ENCODE measurements at regions not wholly inside any gene's neighbourhood (a gene's known extent, or its start where the extent isn't known, plus 50 kb on each side); places are given as distances from the start of the nearest gene placed in this dataset.

GRCh38 chr15:95644100-95644875 is 686.2 kb upstream of the NR2F2 start:
- Histone ChIP-seq H3K4me2 (ENCODE audit: insufficient read depth in 1 of 2, low read depth in 2 of 2, low read length in 2 of 2) (no peak overlapping the region), H3K79me2 (ENCODE audit: control insufficient read depth in 1 of 2, insufficient read depth in 2 of 2, low read length in 2 of 2) (no peaks in the 10 kb centered on the region), H3K9me3 (ENCODE audit: insufficient read depth in 2 of 2, low read depth in 1 of 2, low read length in 1 of 2) (no peaks in the 10 kb centered on the region), H3K4me3 (ENCODE audit: extremely low read depth in 1 of 4, insufficient read depth in 2 of 4, low read depth in 3 of 4, low read length in 4 of 4) (no peak overlapping the region), H2BK5ac (ENCODE audit: low read depth, low read length) (no peak overlapping the region), H4K5ac (ENCODE audit: insufficient read length, low read depth, low read length) (no peak overlapping the region), H3K18ac (ENCODE audit: extremely low read depth, low read length) (no peak overlapping the region), H3K36me3 (ENCODE audit: control insufficient read depth in 2 of 4, insufficient read depth in 4 of 4, low read length in 3 of 4) (no peaks in the 10 kb centered on the region), H3K79me1 (ENCODE audit: low read depth, low read length) (no peaks in the 10 kb centered on the region), H3K23ac (ENCODE audit: insufficient read length) (no peak overlapping the region), H2BK20ac (ENCODE audit: low read length) (no peak overlapping the region), H3K23me2 (ENCODE audit: low read depth, low read length) (no peaks in the 10 kb centered on the region), H3K4ac (replicated peaks; ENCODE audit: insufficient read length, low read depth, low read length) (no peak overlapping the region), H3K9ac (replicated peaks in 1 of 4; ENCODE audit: extremely low read depth in 1 of 4, low read depth in 3 of 4, low read length in 3 of 4) (no peak overlapping the region), H3K4me1 (replicated peaks in 1 of 4; ENCODE audit: control insufficient read depth in 3 of 4, insufficient read depth in 4 of 4, low read length in 3 of 4) (no peaks in the 10 kb centered on the region), H3K56ac (replicated peaks; ENCODE audit: insufficient read length, low read depth, low read length) (no peak overlapping the region), H2AK5ac (ENCODE audit: low read depth, low read length) (no peak overlapping the region), H4K20me1 (replicated peaks in 1 of 2; ENCODE audit: control insufficient read depth in 1 of 2, insufficient read depth in 2 of 2, low read length in 2 of 2) (no peaks in the 10 kb centered on the region), H4K91ac (replicated peaks; ENCODE audit: insufficient read length, low read length) (no peak overlapping the region), H2BK12ac (ENCODE audit: low read depth, low read length) (no peak overlapping the region), H3K27ac (ENCODE audit: low read depth, low read length) (no peak overlapping the region), H3K27me3 (replicated peaks in 1 of 4; ENCODE audit: control insufficient read depth in 3 of 4, extremely low read depth in 1 of 4, insufficient read depth in 3 of 4, low read length in 3 of 4) (no peaks in the 10 kb centered on the region), H2AFZ (ENCODE audit: low read length) (no peak overlapping the region), H2BK120ac (replicated peaks; ENCODE audit: low read depth, low read length) (no peak overlapping the region), H3K14ac (ENCODE audit: insufficient read length) (no peak overlapping the region), H4K8ac (ENCODE audit: extremely low read depth, insufficient read depth, low read length) (no peak overlapping the region), H2BK15ac (ENCODE audit: low read length) (no peak overlapping the region)
- no peak for FAIRE-seq
- TF ChIP-seq CBX8 (IDR thresholded peaks at IDR 0.05; ENCODE audit: borderline replicate concordance, low read depth, low read length) (no peak), POLR2A (IDR thresholded peaks at IDR 0.05; ENCODE audit: control extremely low read depth in 1 of 2, low read depth in 2 of 2, low read length in 2 of 2) (no peak), TAF7 (optimal IDR thresholded peaks at IDR 0.05; ENCODE audit: borderline replicate concordance, low read depth, low read length) (no peak), RNF2 (IDR thresholded peaks at IDR 0.05; ENCODE audit: borderline replicate concordance, low read depth, low read length, missing control alignments, poor library complexity, severe bottlenecking) (no peak), SRF (IDR thresholded peaks at IDR 0.05; ENCODE audit: low read depth, low read length) (no peak), EZH2 (IDR thresholded peaks at IDR 0.05; ENCODE audit: low read depth, low read length, severe bottlenecking) (no peak), USF2 (IDR thresholded peaks at IDR 0.05; ENCODE audit: low read length) (no peak), TAF1 (IDR thresholded peaks at IDR 0.05; ENCODE audit: low read depth, low read length) (no peak), SP1 (IDR thresholded peaks at IDR 0.05; ENCODE audit: low read depth, low read length) (no peak), SAP30 (IDR thresholded peaks at IDR 0.05; ENCODE audit: insufficient read depth, insufficient replicate concordance, low read length) (no peak)
- 99% methylated on average over 5 of the region's 5 CpGs; no CpG with 5 or more reads in 1 of the 2 experiments for WGBS, 2 experiments (ENCODE audit: extremely low coverage in 1 of 2, insufficient coverage in 1 of 2, insufficient read length in 1 of 2, insufficient replicate concordance in 2 of 2, low coverage in 1 of 2, low lambda C conversion rate in 2 of 2, missing lambda C conversion rate in 1 of 2)
- no peak for DNase-seq (ENCODE audit: low read depth in 1 of 2, low spot score in 2 of 2)
- ChIA-PET CTCF (ENCODE audit: partially characterized antibody) (interaction anchor here (1.2 kb wide), 2 partner anchors 15 to 855 kb away, joined by 3 to 4 read pairs; no protein-coding TSS in a partner anchor), POLR2A (ENCODE audit: partially characterized antibody) (no interaction called here)

All from H1 (cell line).